ENCODE measurements at regions not wholly inside any gene's neighbourhood (a gene's known extent, or its start where the extent isn't known, plus 50 kb on each side); places are given as distances from the start of the nearest gene placed in this dataset.

DNA sequence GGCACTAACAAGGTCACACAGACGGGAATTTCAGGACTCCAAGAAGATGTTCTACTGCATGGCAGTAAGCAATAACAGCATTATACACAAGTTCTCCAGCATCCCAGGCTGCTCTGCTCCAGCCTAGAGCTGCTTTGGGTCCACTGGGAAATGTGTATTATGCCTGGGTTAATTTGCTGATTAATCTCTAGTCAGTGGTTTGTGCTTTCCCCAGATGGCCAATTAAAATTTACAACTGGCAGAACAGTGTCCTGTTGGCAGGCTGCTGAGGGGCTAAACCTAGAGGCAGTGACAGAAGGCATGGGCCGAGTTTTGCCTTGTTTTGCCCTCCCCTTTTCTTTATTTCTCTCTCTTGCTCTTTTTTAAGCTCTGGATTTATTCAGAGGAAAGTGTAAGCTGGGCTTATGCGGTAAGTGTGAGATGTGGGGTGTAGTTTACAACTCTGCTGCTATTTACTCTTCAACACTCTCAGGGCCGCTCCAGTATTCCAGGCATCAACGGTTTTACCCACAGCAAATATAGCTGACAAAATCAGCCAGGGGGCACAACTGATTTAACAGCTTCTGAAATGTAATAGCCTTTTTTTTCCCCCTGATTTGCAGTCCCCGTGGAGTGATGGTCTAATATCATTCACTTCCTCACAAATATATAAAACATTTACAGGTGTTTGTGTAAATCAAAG lies 348.0 kb downstream of the GPD2 start:
- DNase-seq: no peak

- no peak for DNase-seq
These were observed 351.3 kb downstream of the GPD2 start for GRCh38 chr2:156787517-156787916.

DNA sequence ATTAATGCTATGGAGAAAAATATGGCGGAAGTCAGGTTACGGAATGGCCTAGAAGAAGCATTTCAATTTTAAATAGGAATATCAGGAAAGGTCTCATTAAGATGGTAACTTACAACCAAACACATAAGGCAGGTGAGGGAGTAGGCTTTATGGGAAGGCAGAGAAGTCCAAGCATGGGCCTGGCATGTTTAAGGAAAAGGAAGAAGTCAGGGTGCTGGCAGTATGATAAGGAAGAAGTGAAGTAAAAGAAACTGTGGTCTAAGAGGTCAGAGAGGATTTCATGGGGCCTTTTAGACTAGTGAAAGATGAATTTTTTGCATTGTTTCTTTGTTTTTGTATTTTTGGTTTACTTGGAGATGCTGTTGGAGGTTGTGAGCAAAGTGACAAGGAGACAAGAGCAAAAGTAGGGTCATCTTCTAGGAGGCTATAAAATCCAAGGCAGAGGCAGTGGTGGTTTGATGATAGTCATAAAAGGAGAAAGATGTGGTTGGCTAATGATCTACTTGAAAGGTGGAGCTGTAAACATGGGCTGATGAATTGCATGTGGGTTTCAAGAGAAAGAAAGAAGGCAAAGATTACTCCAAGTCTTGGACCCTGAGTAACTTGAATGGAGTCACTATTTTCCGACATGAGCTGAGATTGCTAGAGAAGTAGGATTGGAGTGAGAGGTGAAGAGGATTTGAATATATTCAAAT lies 354.3 kb downstream of the GPD2 start:
- DNase-seq: no peak

- no peak for DNase-seq
These were observed 356.2 kb downstream of the GPD2 start for GRCh38 chr2:156792242-156792840.

- peak; percentile 47 for DNase-seq
These were observed 361.7 kb downstream of the GPD2 start for GRCh38 chr2:156797832-156798231.

DNA sequence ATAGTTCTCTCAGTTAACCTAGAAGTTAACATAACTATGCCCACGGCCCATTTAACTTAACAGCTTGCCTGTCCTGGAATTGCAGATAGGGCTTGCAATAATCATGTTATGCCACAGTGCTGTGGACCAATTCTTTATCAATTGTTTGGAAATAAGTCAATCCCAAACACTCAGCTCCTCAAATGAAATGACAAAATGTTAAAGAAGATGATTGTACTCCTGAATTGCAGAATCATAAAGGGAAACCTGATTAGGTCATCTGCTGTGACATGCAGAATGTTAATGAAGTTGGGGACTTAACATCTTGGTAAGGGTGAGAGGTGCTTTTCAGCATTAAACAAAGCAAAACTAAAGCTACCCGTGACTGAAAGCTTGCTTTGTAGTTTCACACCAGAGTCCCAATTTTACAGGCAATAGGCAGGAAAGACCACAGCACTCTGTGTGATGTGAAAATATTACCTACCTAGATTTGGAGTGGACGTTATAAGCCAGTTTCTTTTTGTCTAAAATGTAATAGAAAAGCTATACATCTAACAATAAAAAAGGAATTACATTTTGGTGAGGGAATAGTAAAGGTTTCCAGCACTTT lies 364.0 kb downstream of the GPD2 start:
- no peak for DNase-seq

- no peak for DNase-seq
These were observed 364.7 kb downstream of the GPD2 start for GRCh38 chr2:156800781-156801361.

DNA sequence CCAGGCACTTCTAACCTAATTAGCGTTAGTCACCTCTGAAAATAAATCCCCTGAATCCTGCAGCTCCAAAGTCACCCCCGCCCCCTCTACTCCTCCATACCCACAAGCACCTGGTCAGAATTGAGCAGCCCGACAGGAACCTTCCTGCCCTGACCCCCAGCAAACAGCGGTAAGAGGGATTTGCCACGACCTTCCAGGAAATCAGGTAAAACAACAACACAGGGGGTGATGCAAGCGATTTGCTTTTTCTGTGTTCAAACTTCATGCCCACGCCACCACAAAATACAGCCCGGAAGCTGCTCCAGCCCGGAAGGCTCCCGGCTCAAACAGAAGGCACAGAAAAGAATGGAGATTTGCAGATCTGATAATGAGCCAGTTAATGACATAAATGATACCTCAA lies 367.1 kb downstream of the GPD2 start:
- no peak for DNase-seq

- no peak for DNase-seq
These were observed 367.8 kb downstream of the GPD2 start for GRCh38 chr2:156803967-156804366.

GRCh38 chr2:156810094-156810493 lies 373.9 kb downstream of the GPD2 start:
- no peak for DNase-seq

DNA sequence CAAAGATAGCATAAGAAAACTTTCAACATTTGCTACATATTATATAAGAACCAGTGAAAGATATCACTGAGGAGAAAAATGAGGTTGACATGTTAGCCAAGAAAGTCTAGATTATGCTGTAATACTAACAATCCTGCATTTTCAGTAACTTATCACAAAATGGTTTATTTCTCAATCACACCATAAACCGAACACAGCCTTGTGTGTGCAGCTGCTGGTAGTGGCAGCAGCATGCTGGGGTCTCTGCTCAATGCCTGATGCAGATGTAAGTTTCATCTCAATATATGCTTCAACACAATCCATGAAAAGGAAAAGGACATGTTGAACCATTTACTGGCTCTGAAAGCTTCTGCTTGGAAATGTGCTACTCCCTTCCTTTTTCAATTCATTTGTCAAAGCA lies 376.3 kb downstream of the GPD2 start:
- no peak for DNase-seq

GRCh38 chr2:156817430-156817829 lies 381.3 kb downstream of the GPD2 start:
- DNase-seq: no peak

DNA sequence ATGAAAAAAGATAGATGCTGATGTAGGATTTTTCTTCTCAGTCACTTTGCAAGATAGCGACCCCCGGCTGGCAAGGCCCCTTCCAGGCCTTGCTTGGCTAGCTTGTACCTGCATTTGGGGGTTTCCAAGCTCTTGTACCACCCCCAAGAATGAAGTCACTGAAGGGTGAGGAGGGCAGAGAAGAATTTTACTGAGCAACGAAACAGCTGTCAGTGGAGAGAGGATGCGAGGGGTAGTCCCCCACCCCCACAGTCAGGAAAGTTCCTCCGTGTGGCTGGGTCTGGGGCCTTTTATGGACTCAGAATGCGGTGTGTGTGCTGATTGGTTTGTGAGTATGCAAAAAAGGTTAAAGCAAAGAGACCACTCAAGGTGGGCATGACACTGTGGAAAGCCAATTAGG lies 382.0 kb downstream of the GPD2 start:
- DNase-seq: no peak

DNA sequence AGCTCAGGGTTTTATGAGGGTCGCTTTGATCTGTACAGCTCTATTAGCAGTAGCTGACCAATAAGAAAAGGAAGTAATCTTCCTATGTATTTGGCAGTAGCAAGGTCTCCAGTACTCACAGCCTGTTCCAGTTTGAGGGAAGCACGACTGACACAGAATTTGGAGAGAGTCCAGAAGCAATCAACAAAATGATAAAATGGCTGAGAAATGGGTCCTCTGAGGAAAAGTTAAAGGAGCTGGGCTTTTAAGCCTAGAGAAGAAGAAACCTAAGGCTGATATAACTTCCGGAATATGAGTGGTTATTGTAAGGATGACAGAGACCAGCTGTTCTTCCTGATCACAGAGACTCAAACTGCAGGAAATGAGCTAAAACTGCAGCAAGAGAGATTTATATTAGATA lies 382.8 kb downstream of the GPD2 start:
- DNase-seq: no peak

DNA sequence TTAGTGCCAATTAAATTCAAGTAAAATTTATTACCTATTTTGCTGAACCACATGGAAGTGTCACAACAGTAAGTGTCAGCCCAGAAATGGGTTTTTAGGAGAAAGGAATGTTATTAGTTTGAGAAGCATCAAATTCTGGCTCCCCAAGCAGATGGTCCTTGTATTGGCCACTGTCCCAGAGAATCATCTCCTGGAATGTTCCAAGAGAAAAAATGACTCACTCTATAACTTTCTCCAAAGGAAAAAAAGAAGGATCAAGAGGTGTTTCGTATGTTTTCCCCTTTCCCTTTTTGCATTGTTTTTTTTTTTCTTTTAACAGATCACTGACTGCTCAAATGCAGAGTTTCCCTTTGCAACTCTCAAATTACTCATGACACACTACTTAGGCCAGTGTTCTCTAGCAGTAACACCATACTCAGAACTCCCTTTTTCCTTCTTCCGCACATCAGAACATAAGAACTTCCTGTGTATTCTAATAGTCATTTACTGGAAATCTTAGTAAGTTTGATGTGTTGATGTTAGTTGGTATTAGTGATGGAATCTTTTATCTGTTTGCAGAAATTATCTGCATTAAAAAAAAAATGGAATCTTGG lies 390.3 kb downstream of the GPD2 start:
- no peak for DNase-seq

DNA sequence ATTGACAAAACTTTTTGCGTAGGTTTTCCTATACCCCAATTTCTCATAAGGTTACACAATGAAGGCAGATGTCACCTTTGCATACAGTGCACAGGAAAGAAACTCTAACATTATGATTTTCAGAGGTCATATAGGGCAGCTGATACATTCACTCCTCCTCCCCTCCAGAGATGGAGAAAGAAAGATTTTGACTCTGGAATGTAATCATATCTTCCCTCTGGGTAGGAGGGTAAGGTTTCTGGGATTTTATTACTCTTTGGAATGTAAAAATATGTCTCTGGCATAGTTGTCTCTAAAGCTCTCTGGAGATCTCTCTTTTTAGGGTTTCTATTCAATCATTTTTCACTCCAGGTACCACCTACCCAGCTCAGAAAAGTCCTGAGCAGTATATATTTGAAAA lies 398.3 kb downstream of the GPD2 start:
- DNase-seq: no peak

GRCh38 chr2:156837635-156838370 lies 401.6 kb downstream of the GPD2 start:
- DNase-seq: no peak

DNA sequence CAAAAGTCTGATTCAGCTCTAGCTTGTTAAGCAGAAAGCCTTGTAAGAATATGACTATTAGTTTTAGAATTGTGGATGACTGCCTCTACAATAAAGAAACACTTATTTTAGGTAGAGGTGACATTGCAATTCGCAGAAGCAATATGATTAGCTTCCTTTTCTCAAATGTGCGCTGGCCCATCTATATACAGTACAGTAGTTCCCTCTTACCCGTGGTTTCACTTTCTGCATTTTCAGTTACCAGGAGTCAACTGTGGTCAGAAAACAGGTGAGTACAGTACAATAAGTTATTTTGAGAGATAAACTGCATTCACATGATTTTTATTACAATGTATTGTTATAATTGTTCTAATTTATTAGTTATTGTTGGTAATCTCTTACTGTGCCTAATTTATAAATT lies 405.1 kb downstream of the GPD2 start:
- no peak for DNase-seq

- no peak for DNase-seq
These were observed 409.8 kb downstream of the GPD2 start for GRCh38 chr2:156845806-156846558.

- DNase-seq: no peak
These were observed 405.3 kb upstream of the GALNT5 start for GRCh38 chr2:156852210-156852609.

- DNase-seq: no peak
These were observed 404.8 kb upstream of the GALNT5 start for GRCh38 chr2:156852681-156853080.

GRCh38 chr2:156864325-156864724 lies 393.2 kb upstream of the GALNT5 start:
- no peak for DNase-seq

All from hematopoietic multipotent progenitor cell treated with erythropoietin and hydrocortisone succinate and interleukin-3 and kit ligand, for 6 days (in vitro differentiated cells).